ENCODE measurements at regions not wholly inside any gene's neighbourhood (a gene's known extent, or its start where the extent isn't known, plus 50 kb on each side); places are given as distances from the start of the nearest gene placed in this dataset.

DNA sequence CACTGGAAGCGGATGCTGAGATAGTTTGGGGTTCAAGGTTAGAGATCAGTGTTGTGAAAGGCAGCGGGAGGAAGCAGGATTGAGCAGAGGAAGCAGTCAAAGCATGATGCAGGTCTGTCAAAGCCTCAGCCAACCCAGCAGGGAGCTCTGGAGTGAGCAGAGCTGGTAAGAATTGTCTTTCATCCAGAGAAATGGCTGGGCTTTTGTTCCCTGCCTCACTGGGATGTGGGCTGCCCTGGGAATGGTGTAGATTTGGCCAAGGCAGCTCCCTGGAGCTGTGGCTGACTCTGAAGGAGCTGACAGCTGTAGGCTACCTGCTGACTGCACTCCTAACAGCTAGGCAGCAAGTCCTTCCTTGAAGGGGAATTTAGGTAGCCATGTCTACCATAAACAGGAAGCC lies 61.9 kb upstream of the STXBP5L start:
- H3K27me3 ChIP-seq (ENCODE audit: control insufficient read depth, insufficient read depth, low read length) = no peaks in the 10 kb centered on the region
- no peaks in the 10 kb centered on the region for H3K4me1 ChIP-seq (ENCODE audit: control insufficient read depth, extremely low read depth, insufficient read depth, low read length)
- no peak overlapping the region for H3K27ac ChIP-seq (ENCODE audit: insufficient read depth, low read length)
- H3K4me3 ChIP-seq (replicated peaks in 1 of 4; ENCODE audit: control extremely low read depth in 1 of 4, insufficient read depth in 1 of 4, low read depth in 3 of 4, low read length in 4 of 4) = no peak overlapping the region
- no peaks in the 10 kb centered on the region for H4K20me1 ChIP-seq (ENCODE audit: control insufficient read depth, extremely low read depth, insufficient read depth, low read length)
- no peak overlapping the region for H3K9ac ChIP-seq (ENCODE audit: insufficient read depth, low read length)
- no peaks in the 10 kb centered on the region for H3K79me2 ChIP-seq (ENCODE audit: control insufficient read depth, insufficient read depth, low read length)
- H2AFZ ChIP-seq (ENCODE audit: low read length) = no peak overlapping the region
- H3K4me2 ChIP-seq (ENCODE audit: extremely low read depth, insufficient read depth, low read length) = no peak overlapping the region
- H3K9me3 ChIP-seq (ENCODE audit: control insufficient read depth, insufficient read depth, low read depth, low read length) = no peaks in the 10 kb centered on the region
- no peaks in the 10 kb centered on the region for H3K36me3 ChIP-seq (ENCODE audit: control insufficient read depth, insufficient read depth, low read length)
- TF ChIP-seq EZH2 (IDR thresholded peaks at IDR 0.05; ENCODE audit: low read length, missing control alignments) = no peak
- TF ChIP-seq, protein P1, sequence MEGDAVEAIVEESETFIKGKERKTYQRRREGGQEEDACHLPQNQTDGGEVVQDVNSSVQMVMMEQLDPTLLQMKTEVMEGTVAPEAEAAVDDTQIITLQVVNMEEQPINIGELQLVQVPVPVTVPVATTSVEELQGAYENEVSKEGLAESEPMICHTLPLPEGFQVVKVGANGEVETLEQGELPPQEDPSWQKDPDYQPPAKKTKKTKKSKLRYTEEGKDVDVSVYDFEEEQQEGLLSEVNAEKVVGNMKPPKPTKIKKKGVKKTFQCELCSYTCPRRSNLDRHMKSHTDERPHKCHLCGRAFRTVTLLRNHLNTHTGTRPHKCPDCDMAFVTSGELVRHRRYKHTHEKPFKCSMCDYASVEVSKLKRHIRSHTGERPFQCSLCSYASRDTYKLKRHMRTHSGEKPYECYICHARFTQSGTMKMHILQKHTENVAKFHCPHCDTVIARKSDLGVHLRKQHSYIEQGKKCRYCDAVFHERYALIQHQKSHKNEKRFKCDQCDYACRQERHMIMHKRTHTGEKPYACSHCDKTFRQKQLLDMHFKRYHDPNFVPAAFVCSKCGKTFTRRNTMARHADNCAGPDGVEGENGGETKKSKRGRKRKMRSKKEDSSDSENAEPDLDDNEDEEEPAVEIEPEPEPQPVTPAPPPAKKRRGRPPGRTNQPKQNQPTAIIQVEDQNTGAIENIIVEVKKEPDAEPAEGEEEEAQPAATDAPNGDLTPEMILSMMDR (conservative IDR thresholded peaks at IDR 0.05 in 1 of 2, IDR thresholded peaks at IDR 0.05 in 1 of 2; ENCODE audit: low read depth in 1 of 2, low read length in 2 of 2) = no peak
- DNase-seq (ENCODE audit: low read depth in 2 of 2) = no peak

DNA sequence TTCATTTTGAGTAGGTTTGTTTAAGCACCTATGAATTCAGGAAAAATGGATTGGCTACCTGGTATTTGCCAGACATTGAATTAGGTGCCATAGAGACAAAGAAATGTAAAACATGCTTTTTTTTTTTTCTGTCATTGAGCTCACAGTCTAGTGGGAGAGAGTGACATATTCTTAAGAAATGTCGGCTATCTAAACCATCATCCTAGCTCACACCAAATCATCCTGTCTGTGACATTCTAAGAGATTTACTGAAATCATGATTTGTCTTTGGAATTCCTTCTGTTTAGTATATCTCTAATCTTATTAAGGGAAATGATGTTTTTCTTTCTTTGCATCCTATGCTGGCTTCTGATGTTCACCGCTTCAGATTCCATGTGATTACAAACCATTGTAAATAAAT lies 59.5 kb upstream of the STXBP5L start:
- no peaks in the 10 kb centered on the region for H4K20me1 ChIP-seq (ENCODE audit: control insufficient read depth, extremely low read depth, insufficient read depth, low read length)
- H3K27ac ChIP-seq (ENCODE audit: insufficient read depth, low read length) = no peak overlapping the region
- no peak for DNase-seq (ENCODE audit: low read depth in 2 of 2)
- no peaks in the 10 kb centered on the region for H3K9me3 ChIP-seq (ENCODE audit: control insufficient read depth, insufficient read depth, low read depth, low read length)
- TF ChIP-seq, protein P1 (conservative IDR thresholded peaks at IDR 0.05 in 1 of 2, IDR thresholded peaks at IDR 0.05 in 1 of 2; ENCODE audit: low read depth in 1 of 2, low read length in 2 of 2) = no peak
- TF ChIP-seq EZH2 (IDR thresholded peaks at IDR 0.05; ENCODE audit: low read length, missing control alignments) = no peak
- no peaks in the 10 kb centered on the region for H3K79me2 ChIP-seq (ENCODE audit: control insufficient read depth, insufficient read depth, low read length)
- H3K4me3 ChIP-seq (replicated peaks in 1 of 4; ENCODE audit: control extremely low read depth in 1 of 4, insufficient read depth in 1 of 4, low read depth in 3 of 4, low read length in 4 of 4) = no peak overlapping the region
- H3K4me2 ChIP-seq (ENCODE audit: extremely low read depth, insufficient read depth, low read length) = no peak overlapping the region
- no peak overlapping the region for H3K9ac ChIP-seq (ENCODE audit: insufficient read depth, low read length)
- no peak overlapping the region for H2AFZ ChIP-seq (ENCODE audit: low read length)
- H3K36me3 ChIP-seq (ENCODE audit: control insufficient read depth, insufficient read depth, low read length) = no peaks in the 10 kb centered on the region
- no peaks in the 10 kb centered on the region for H3K4me1 ChIP-seq (ENCODE audit: control insufficient read depth, extremely low read depth, insufficient read depth, low read length)
- H3K27me3 ChIP-seq (ENCODE audit: control insufficient read depth, insufficient read depth, low read length) = no peaks in the 10 kb centered on the region

DNA sequence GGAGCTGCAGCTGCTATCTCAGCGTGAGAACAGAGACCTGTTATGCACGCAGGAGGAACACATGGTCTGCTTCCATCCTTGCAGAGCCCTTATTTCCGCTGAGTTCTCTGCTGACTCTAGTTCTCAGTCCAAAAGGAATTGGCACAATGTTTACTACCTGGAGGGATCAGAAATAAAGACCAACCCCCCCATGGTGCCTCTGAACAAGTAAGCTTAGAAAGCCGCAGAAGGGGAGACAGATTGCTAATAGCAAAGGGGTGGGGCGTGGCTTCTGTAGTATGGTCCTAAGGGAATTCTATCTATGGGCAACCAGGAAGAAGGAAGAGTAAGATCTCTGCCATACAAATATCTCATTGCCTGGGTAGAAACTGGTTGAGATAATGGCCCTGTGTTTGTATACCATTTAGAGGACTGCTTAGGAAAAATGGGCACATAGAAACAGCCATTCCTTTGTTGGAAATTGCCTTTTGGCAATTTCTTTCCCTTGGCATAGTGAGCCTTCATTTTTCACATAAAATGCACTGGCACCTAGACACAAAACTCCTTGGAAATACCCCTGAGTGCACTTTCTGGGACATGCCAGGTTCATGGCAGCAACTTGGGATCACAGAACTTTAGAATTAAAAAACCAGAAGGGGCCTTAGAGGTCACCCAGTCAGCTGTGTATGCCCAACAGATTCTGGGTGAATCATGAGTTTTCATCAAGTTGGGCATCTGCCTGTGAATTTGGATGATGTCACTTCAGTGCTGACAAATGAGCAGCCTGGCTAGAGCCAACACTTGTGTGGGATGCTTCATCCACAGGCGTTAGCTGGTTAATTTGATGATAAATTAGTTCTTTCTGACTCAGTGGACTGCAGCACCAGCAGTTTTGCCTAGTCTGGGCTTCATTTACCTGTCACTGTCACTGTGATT lies 57.4 kb upstream of the STXBP5L start:
- Histone ChIP-seq H3K4me2 (ENCODE audit: extremely low read depth, insufficient read depth, low read length) (no peak overlapping the region), H3K9ac (ENCODE audit: insufficient read depth, low read length) (no peak overlapping the region), H3K79me2 (ENCODE audit: control insufficient read depth, insufficient read depth, low read length) (no peaks in the 10 kb centered on the region), H3K4me3 (replicated peaks in 1 of 4; ENCODE audit: control extremely low read depth in 1 of 4, insufficient read depth in 1 of 4, low read depth in 3 of 4, low read length in 4 of 4) (no peak overlapping the region), H3K27ac (ENCODE audit: insufficient read depth, low read length) (no peak overlapping the region), H4K20me1 (ENCODE audit: control insufficient read depth, extremely low read depth, insufficient read depth, low read length) (no peaks in the 10 kb centered on the region), H3K9me3 (ENCODE audit: control insufficient read depth, insufficient read depth, low read depth, low read length) (no peaks in the 10 kb centered on the region), H3K27me3 (ENCODE audit: control insufficient read depth, insufficient read depth, low read length) (no peaks in the 10 kb centered on the region), H3K36me3 (ENCODE audit: control insufficient read depth, insufficient read depth, low read length) (no peaks in the 10 kb centered on the region), H2AFZ (ENCODE audit: low read length) (no peak overlapping the region), H3K4me1 (ENCODE audit: control insufficient read depth, extremely low read depth, insufficient read depth, low read length) (no peaks in the 10 kb centered on the region)
- peak in 1 of 2 donors; percentile 60 for DNase-seq (ENCODE audit: low read depth in 2 of 2)
- TF ChIP-seq, protein P1 (conservative IDR thresholded peaks at IDR 0.05 in 1 of 2, IDR thresholded peaks at IDR 0.05 in 1 of 2; ENCODE audit: low read depth in 1 of 2, low read length in 2 of 2) = no peak
- no peak for TF ChIP-seq EZH2 (IDR thresholded peaks at IDR 0.05; ENCODE audit: low read length, missing control alignments)
